ENCODE measurements at regions not wholly inside any gene's neighbourhood (a gene's known extent, or its start where the extent isn't known, plus 50 kb on each side); places are given as distances from the start of the nearest gene placed in this dataset.

DNA sequence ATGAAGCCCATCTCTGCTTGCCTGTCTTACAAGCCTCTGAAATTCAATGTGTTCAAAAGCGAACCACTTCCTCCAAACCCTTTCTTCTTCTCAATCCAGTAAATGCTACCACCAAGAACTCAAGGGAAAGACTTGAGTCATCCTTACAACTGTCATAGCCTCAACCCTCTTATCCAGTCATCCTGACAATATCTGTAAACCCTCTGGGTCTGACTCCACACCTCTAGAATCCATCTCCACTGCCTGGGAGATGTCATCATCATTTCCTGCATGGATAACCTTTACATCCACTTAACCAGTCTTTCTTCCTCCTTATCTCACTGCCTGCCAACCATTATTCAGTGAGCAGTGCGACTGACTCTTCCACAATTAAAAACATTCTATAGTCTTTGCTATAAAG, 441.1 kb downstream of the SETD4 start:
- no peak for TF ChIP-seq POLR2A (IDR thresholded peaks at IDR 0.05)
- no peak for TF ChIP-seq CTCF (IDR thresholded peaks at IDR 0.05)
- 85 to 90% methylated on average over 2 of the region's 2 CpGs for WGBS, 2 donors
- no peaks in the 10 kb centered on the region for H3K9me3 ChIP-seq
- DNase-seq: no peak
- H3K27me3 ChIP-seq: no peaks in the 10 kb centered on the region
- no peak overlapping the region for H3K27ac ChIP-seq
- H3K4me1 ChIP-seq: no peaks in the 10 kb centered on the region
- H3K4me3 ChIP-seq (replicated peaks in 1 of 3): no peak overlapping the region
- intact Hi-C loops (cut with DNase I): no loop called here
- H3K36me3 ChIP-seq: no peaks in the 10 kb centered on the region

- intact Hi-C loops (cut with DNase I): no loop called here
- WGBS, 2 donors: 50 to 64% methylated on average over 3 of the region's 3 CpGs
- Histone ChIP-seq H3K9me3 (no peaks in the 10 kb centered on the region), H3K27ac (no peak overlapping the region), H3K4me1 (no peaks in the 10 kb centered on the region), H3K27me3 (no peaks in the 10 kb centered on the region), H3K36me3 (no peaks in the 10 kb centered on the region), H3K4me3 (replicated peaks in 1 of 3) (no peak overlapping the region)
- TF ChIP-seq CTCF (IDR thresholded peaks at IDR 0.05) (no peak), POLR2A (IDR thresholded peaks at IDR 0.05) (no peak)
- DNase-seq: no peak
Observed at GRCh38 chr21:35617491-35617890, 442.8 kb downstream of the SETD4 start.

DNA sequence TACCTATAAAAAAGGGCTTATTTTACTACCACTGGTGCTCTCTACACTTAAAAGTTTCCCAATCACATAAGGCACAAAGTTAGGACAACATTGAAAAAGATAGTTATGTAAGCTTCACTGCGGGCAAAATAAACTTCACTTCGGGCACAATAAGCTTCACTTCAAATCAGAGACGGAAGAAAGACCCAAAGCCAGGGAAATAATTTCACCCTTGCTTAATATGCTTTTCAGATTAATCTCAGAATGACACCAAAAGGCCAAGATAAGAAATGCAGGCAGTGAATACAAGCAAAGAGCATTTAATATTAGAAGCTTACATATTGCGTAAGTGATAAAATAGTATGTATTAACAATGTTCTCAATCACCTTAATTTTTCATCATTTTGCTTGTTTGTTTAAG, 444.2 kb downstream of the SETD4 start:
- intact Hi-C loops (cut with DNase I): no loop called here

DNA sequence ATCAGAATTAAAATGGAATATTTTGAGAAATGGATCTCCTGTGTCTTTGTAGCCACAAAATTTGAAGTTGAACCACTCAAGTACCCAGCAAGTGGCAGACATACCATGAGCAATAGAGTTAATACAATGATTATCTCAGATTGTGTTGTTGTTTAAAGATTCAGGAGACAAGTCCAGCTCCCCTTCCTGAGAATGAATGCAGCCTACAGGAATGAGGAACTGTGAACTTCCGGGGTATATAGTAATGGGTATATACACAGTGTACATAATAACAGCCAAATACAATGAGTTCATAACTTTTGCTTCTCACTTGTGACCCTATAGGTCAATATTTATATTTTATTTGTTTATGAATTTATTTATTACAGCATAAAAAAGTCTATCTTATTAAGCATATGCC, 445.0 kb downstream of the SETD4 start:
- DNase-seq: no peak
- Histone ChIP-seq H3K4me1 (no peaks in the 10 kb centered on the region), H3K27ac (no peak overlapping the region), H3K4me3 (replicated peaks in 1 of 3) (no peak overlapping the region), H3K27me3 (no peaks in the 10 kb centered on the region), H3K9me3 (no peaks in the 10 kb centered on the region), H3K36me3 (no peaks in the 10 kb centered on the region)
- intact Hi-C loops (cut with DNase I): no loop called here
- WGBS, 2 donors: 86 to 88% methylated on average over 1 of the region's 1 CpG
- TF ChIP-seq POLR2A (IDR thresholded peaks at IDR 0.05): no peak
- TF ChIP-seq CTCF (IDR thresholded peaks at IDR 0.05): no peak

More for the DNA sequence above, 444.2 kb downstream of the SETD4 start:
- Histone ChIP-seq H3K4me3 (replicated peaks in 1 of 3) (no peak overlapping the region), H3K36me3 (no peaks in the 10 kb centered on the region), H3K27me3 (no peaks in the 10 kb centered on the region), H3K4me1 (no peaks in the 10 kb centered on the region), H3K9me3 (no peaks in the 10 kb centered on the region), H3K27ac (no peak overlapping the region)
- no peak for DNase-seq
- 26 to 31% methylated on average over 4 of the region's 4 CpGs for WGBS, 2 donors
- TF ChIP-seq CTCF (IDR thresholded peaks at IDR 0.05) (peak in 3 of 6 experiments; percentile 37 to 45 (median 40)), POLR2A (IDR thresholded peaks at IDR 0.05) (no peak)

- no peaks in the 10 kb centered on the region for H3K4me1 ChIP-seq
- no peaks in the 10 kb centered on the region for H3K36me3 ChIP-seq
- intact Hi-C loops (cut with DNase I): no loop called here
- TF ChIP-seq CTCF (IDR thresholded peaks at IDR 0.05) (no peak), POLR2A (IDR thresholded peaks at IDR 0.05) (no peak)
- no peaks in the 10 kb centered on the region for H3K27me3 ChIP-seq
- H3K4me3 ChIP-seq (replicated peaks in 1 of 3): no peak overlapping the region
- WGBS, 2 donors: 74 to 95% methylated on average over 4 of the region's 4 CpGs
- H3K27ac ChIP-seq: no peak overlapping the region
- H3K9me3 ChIP-seq: no peaks in the 10 kb centered on the region
- no peak for DNase-seq
Observed at GRCh38 chr21:35614396-35614921, 445.9 kb downstream of the SETD4 start.

Data from thyroid gland (tissue), 4 donors.